ENCODE measurements at regions not wholly inside any gene's neighbourhood (a gene's known extent, or its start where the extent isn't known, plus 50 kb on each side); places are given as distances from the start of the nearest gene placed in this dataset.

- H3K36me3 Mint-ChIP-seq (ENCODE audit: low read depth) = peaks cover 5% of the 10 kb centered on the region
- DNase-seq (no peak), ATAC-seq (no peak)
- intact Hi-C loops (cut with DNase I, micrococcal nuclease) = no loop called here
- ChIA-PET CTCF (no interaction called here), POLR2A (no interaction called here)
- no peak overlapping the region for H3K4me3 Mint-ChIP-seq
- H3K27ac Mint-ChIP-seq = no peak overlapping the region
- peaks cover 8% of the 10 kb centered on the region for H3K27me3 Mint-ChIP-seq
- H3K9me3 Mint-ChIP-seq (ENCODE audit: low read depth) = peaks cover 8% of the 10 kb centered on the region
- no peaks in the 10 kb centered on the region for H3K4me1 Mint-ChIP-seq
Observed at GRCh38 chr11:122062763-122063162, 53.3 kb downstream of the BLID start.

- peaks cover 8% of the 10 kb centered on the region for H3K9me3 Mint-ChIP-seq (ENCODE audit: low read depth)
- no peak for DNase-seq
- no peak overlapping the region for H3K4me3 Mint-ChIP-seq
- H3K27ac Mint-ChIP-seq = no peak overlapping the region
- intact Hi-C loops (cut with DNase I, micrococcal nuclease) = no loop called here
- CTCF ChIA-PET = no interaction called here
- H3K4me1 Mint-ChIP-seq = no peaks in the 10 kb centered on the region
- H3K27me3 Mint-ChIP-seq = peaks cover 7% of the 10 kb centered on the region
- POLR2A ChIA-PET = no interaction called here
- ATAC-seq = no peak
- peaks cover 5% of the 10 kb centered on the region for H3K36me3 Mint-ChIP-seq (ENCODE audit: low read depth)
Observed at GRCh38 chr11:122059565-122059964, 56.5 kb downstream of the BLID start.

- ChIA-PET POLR2A (no interaction called here), CTCF (no interaction called here)
- Mint-ChIP-seq H3K36me3 (ENCODE audit: low read depth) (no peaks in the 10 kb centered on the region), H3K4me3 (no peak overlapping the region), H3K9me3 (ENCODE audit: low read depth) (peaks cover 5% of the 10 kb centered on the region), H3K27me3 (peaks cover 7% of the 10 kb centered on the region), H3K4me1 (no peaks in the 10 kb centered on the region), H3K27ac (no peak overlapping the region)
- ATAC-seq = no peak
- DNase-seq = no peak
- intact Hi-C loops (cut with DNase I, micrococcal nuclease) = no loop called here
Observed at GRCh38 chr11:122050021-122050690, 65.9 kb downstream of the BLID start.

- H3K4me1 Mint-ChIP-seq = no peaks in the 10 kb centered on the region
Observed at GRCh38 chr11:122048401-122048800, 67.6 kb downstream of the BLID start.

GRCh38 chr11:122046846-122047245 lies 69.2 kb downstream of the BLID start:
- intact Hi-C loops (cut with DNase I, micrococcal nuclease) = no loop called here
- Mint-ChIP-seq H3K27ac (no peak overlapping the region), H3K4me3 (no peak overlapping the region), H3K27me3 (peaks cover 6% of the 10 kb centered on the region), H3K4me1 (no peaks in the 10 kb centered on the region), H3K9me3 (ENCODE audit: low read depth) (peaks cover under 1% of the 10 kb centered on the region), H3K36me3 (ENCODE audit: low read depth) (no peaks in the 10 kb centered on the region)
- ChIA-PET CTCF (no interaction called here), POLR2A (no interaction called here)
- DNase-seq (no peak), ATAC-seq (no peak)

More at GRCh38 chr11:122048401-122048800, 67.6 kb downstream of the BLID start:
- H3K27me3 Mint-ChIP-seq = peaks cover 7% of the 10 kb centered on the region
- ATAC-seq (no peak), DNase-seq (no peak)
- POLR2A ChIA-PET = no interaction called here
- CTCF ChIA-PET = no interaction called here
- no peaks in the 10 kb centered on the region for H3K36me3 Mint-ChIP-seq (ENCODE audit: low read depth)
- intact Hi-C loops (cut with DNase I, micrococcal nuclease) = no loop called here
- peaks cover 5% of the 10 kb centered on the region for H3K9me3 Mint-ChIP-seq (ENCODE audit: low read depth)
- no peak overlapping the region for H3K4me3 Mint-ChIP-seq
- H3K27ac Mint-ChIP-seq = no peak overlapping the region

GRCh38 chr11:122046438-122046837 lies 69.6 kb downstream of the BLID start:
- ATAC-seq = no peak
- H3K27me3 Mint-ChIP-seq = peaks cover 5% of the 10 kb centered on the region
- H3K9me3 Mint-ChIP-seq (ENCODE audit: low read depth) = no peaks in the 10 kb centered on the region
- H3K36me3 Mint-ChIP-seq (ENCODE audit: low read depth) = no peaks in the 10 kb centered on the region
- no peaks in the 10 kb centered on the region for H3K4me1 Mint-ChIP-seq
- no peak overlapping the region for H3K27ac Mint-ChIP-seq
- H3K4me3 Mint-ChIP-seq = no peak overlapping the region
- POLR2A ChIA-PET = no interaction called here
- DNase-seq = no peak
- intact Hi-C loops (cut with DNase I, micrococcal nuclease) = no loop called here
- CTCF ChIA-PET = no interaction called here

GRCh38 chr11:122045181-122045586 lies 70.8 kb downstream of the BLID start:
- Mint-ChIP-seq H3K4me1 (no peaks in the 10 kb centered on the region), H3K27me3 (peaks cover 4% of the 10 kb centered on the region), H3K4me3 (no peak overlapping the region), H3K27ac (no peak overlapping the region), H3K36me3 (ENCODE audit: low read depth) (no peaks in the 10 kb centered on the region), H3K9me3 (ENCODE audit: low read depth) (no peaks in the 10 kb centered on the region)
- POLR2A ChIA-PET = no interaction called here
- intact Hi-C loops (cut with DNase I, micrococcal nuclease) = no loop called here
- ATAC-seq = peak; percentile 33
- CTCF ChIA-PET = no interaction called here
- no peak for DNase-seq

- intact Hi-C loops (cut with DNase I, micrococcal nuclease) = no loop called here
- DNase-seq (no peak), ATAC-seq (no peak)
- H3K4me1 Mint-ChIP-seq = no peaks in the 10 kb centered on the region
- H3K27me3 Mint-ChIP-seq = peaks cover 4% of the 10 kb centered on the region
- H3K27ac Mint-ChIP-seq = no peak overlapping the region
- POLR2A ChIA-PET = no interaction called here
- no peaks in the 10 kb centered on the region for H3K36me3 Mint-ChIP-seq (ENCODE audit: low read depth)
- H3K9me3 Mint-ChIP-seq (ENCODE audit: low read depth) = no peaks in the 10 kb centered on the region
- H3K4me3 Mint-ChIP-seq = no peak overlapping the region
- CTCF ChIA-PET = no interaction called here
Observed at GRCh38 chr11:122044086-122044485, 71.9 kb downstream of the BLID start.

GRCh38 chr11:122042981-122043380 lies 73.0 kb downstream of the BLID start:
- ChIA-PET CTCF (no interaction called here), POLR2A (interaction anchor here (0.6 kb wide), 1 partner anchor 146 kb away, joined by 6 read pairs; no protein-coding TSS in a partner anchor)
- intact Hi-C loops (cut with DNase I, micrococcal nuclease) = no loop called here
- Mint-ChIP-seq H3K27ac (no peak overlapping the region), H3K36me3 (ENCODE audit: low read depth) (no peaks in the 10 kb centered on the region), H3K9me3 (ENCODE audit: low read depth) (no peaks in the 10 kb centered on the region), H3K27me3 (peaks cover 5% of the 10 kb centered on the region), H3K4me1 (no peaks in the 10 kb centered on the region), H3K4me3 (no peak overlapping the region)
- ATAC-seq (no peak), DNase-seq (no peak)

GRCh38 chr11:122040464-122040863 lies 75.6 kb downstream of the BLID start:
- H3K27me3 Mint-ChIP-seq = peaks cover 6% of the 10 kb centered on the region
- ChIA-PET POLR2A (no interaction called here), CTCF (interaction anchor here (1.4 kb wide), 1 partner anchor 11 kb away, joined by 4 read pairs; no protein-coding TSS in a partner anchor)
- H3K4me3 Mint-ChIP-seq = no peak overlapping the region
- H3K9me3 Mint-ChIP-seq (ENCODE audit: low read depth) = no peaks in the 10 kb centered on the region
- no peaks in the 10 kb centered on the region for H3K4me1 Mint-ChIP-seq
- no peak overlapping the region for H3K27ac Mint-ChIP-seq
- DNase-seq = no peak
- ATAC-seq = no peak
- intact Hi-C loops (cut with DNase I, micrococcal nuclease) = no loop called here
- no peaks in the 10 kb centered on the region for H3K36me3 Mint-ChIP-seq (ENCODE audit: low read depth)

- Mint-ChIP-seq H3K27ac (no peak overlapping the region), H3K4me1 (no peaks in the 10 kb centered on the region), H3K36me3 (ENCODE audit: low read depth) (no peaks in the 10 kb centered on the region), H3K27me3 (peaks cover 6% of the 10 kb centered on the region), H3K4me3 (no peak overlapping the region), H3K9me3 (ENCODE audit: low read depth) (no peaks in the 10 kb centered on the region)
- ATAC-seq (no peak), DNase-seq (no peak)
- POLR2A ChIA-PET = no interaction called here
- intact Hi-C loops (cut with DNase I, micrococcal nuclease) = no loop called here
- CTCF ChIA-PET = interaction anchor here (1.0 to 1.1 kb wide), 2 partner anchors 19 to 52 kb away, joined by 3 to 4 read pairs; no protein-coding TSS in a partner anchor
Observed at GRCh38 chr11:122038543-122038942, 77.5 kb downstream of the BLID start.

- intact Hi-C loops (cut with DNase I, micrococcal nuclease) = no loop called here
- no peak overlapping the region for H3K27ac Mint-ChIP-seq
- H3K36me3 Mint-ChIP-seq (ENCODE audit: low read depth) = no peaks in the 10 kb centered on the region
- no peak for DNase-seq
- ChIA-PET POLR2A (no interaction called here), CTCF (interaction anchor here (1.0 kb wide), 1 partner anchor 20 kb away, joined by 4 read pairs; no protein-coding TSS in a partner anchor)
- peaks cover 6% of the 10 kb centered on the region for H3K27me3 Mint-ChIP-seq
- no peaks in the 10 kb centered on the region for H3K9me3 Mint-ChIP-seq (ENCODE audit: low read depth)
- no peak overlapping the region for H3K4me3 Mint-ChIP-seq
- ATAC-seq = no peak
- H3K4me1 Mint-ChIP-seq = no peaks in the 10 kb centered on the region
Observed at GRCh38 chr11:122037911-122038310, 78.1 kb downstream of the BLID start.

All from activated CD4-positive, alpha-beta T cell treated with anti-CD3 and anti-CD28 coated beads for 36 hours (primary cell).